ENCODE measurements at regions not wholly inside any gene's neighbourhood (a gene's known extent, or its start where the extent isn't known, plus 50 kb on each side); places are given as distances from the start of the nearest gene placed in this dataset.
A peak's percentile ranks its signal among the peaks of the same experiment; 100 is the strongest.

DNA sequence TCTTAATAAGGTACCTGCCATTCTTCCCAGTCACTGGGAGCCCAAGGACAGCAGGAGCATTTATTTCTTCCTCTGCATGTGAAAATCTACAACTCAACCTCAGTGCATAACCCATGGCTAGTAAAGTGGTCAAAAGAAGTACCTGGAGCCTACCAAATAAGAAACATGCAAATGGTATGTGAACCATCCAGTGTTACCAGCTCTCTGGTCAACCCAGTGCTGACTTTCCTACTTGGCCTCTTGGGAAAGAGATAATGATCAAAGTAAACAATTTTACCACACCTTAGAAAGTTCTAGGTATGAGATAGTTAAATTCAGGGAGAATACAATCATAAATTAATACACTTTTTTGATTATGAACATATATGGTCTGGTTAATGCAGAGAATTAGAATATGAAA, 325.6 kb downstream of the ENC1 start:
- DNase-seq (ENCODE audit: low spot score) = no peak

GRCh38 chr5:74313896-74314295, 326.6 kb downstream of the ENC1 start:
- no peak for DNase-seq (ENCODE audit: low spot score)

DNA sequence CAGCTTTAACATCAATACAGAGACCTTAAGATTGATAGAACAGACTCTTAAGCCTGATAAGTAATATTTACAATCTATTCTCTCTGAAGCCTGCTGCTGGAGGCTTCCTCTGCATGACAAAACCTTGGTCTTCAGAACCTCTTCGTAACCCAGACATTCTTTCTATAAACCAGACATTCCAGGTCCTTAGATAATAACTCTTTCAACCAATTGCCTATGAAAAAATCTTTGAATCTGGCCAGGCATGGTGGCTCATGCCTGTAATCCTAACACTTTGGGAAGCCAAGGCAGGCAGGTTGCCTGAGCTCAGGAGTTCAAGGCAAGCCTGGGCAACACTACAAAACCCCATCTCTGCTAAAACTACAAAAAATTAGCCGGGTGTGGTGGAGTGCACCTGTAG, 327.8 kb downstream of the ENC1 start:
- no peak for DNase-seq (ENCODE audit: low spot score)

DNA sequence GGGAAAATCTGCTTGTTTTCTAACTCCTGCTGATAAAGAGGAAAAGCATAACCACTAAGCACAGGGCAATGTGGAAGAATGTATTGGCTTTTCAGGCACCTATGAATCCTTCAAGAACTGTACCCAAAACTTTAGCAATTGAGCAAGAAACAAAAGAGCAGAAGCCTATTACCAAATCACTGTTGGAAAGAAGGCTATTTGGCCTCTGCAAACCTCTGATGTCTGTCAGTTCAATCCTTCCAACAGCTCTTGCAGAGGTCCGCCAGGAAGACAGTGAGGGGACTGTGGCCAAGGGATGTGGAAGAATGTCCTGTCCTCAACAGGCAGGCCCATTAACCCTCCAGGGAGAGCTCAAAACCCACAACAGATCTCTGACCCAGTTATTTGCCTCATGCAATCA, 328.6 kb downstream of the ENC1 start:
- DNase-seq (ENCODE audit: low spot score) = no peak

DNA sequence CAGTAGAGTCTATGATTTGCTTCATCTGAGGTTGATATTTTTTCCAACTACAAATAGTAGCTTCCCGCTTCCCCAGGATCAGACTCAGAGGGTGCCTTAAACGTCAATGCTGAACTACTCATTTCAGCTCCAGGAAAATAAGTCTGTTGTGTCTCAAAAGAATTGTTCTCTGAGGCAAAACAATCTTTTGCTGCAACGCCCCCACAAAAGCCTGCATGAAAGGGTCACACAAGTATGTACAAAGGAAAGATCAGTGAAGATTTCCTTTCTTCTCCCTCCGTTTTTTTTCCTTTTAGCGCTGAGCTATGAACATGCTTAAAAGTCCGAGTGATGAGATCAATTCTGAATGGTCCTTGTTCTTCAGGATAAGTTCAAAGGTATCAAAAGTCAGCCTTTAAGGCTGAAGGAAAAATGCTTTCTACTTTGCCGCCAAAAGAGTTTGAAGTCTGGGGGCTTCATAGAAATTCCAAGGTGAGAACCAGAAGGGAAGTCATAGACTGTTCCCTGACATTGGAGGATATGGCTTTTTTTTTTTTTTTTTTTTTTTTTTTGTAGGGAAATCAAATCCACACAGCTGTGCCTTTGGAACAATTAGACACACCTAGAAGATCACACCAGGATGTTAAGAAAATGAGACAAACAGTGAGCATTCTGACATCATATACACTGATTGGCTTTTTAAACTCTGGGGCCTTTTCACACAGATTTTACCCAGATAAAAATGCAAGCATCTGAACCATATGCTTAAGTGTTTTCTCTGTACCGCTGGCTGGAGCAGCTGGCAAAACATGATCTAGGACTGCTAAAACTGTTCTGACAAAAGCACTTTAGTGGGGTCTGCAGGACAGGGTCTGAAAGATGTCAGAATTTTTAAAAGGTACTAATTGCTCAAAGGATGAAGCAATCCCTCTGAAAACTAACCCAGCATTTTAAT, 329.3 kb downstream of the ENC1 start:
- DNase-seq (ENCODE audit: low spot score) = no peak

DNA sequence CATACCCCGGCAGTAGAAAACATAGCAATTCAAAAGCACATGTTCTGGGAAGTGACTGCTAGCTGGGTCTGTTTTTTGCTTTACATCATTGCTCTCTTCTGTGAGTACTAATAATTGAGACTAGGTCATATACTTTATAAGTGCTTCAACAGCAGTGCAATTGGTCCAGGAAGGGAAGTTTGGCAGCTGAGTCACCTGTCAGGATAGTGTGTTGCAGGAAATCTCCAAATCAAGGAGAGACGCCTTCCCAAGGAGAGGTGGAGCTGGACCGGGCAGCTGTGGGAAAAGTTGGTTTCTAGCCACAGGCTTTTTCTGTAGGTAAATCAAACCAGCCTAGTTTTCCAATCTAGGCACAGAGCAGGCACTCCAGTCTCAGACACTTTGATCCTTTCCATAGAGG, 330.1 kb downstream of the ENC1 start:
- no peak for DNase-seq (ENCODE audit: low spot score)

DNA sequence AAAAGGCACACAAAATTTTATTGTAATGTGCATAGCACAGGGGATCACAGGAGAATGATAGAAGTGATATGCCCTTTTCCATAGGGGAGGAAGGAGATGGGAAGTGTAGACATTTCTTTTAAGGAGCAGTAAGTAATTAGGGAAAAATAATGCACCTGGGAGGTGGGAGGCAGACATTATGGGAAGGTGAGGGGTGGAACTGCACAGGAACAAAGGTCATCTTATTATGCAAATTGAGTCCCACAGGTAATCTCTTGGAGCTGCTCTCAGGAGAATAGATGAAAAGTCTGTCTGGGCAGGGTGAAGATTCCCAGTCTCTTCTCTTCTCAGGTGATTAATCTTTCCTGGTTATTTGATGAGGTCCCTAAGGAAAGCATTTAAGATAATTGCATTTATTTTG, 331.5 kb downstream of the ENC1 start:
- DNase-seq (ENCODE audit: low spot score) = no peak

- DNase-seq (ENCODE audit: low spot score) = no peak
These were observed 333.7 kb downstream of the ENC1 start for GRCh38 chr5:74306845-74307244.

- DNase-seq (ENCODE audit: low spot score) = no peak
These were observed 336.0 kb downstream of the ENC1 start for GRCh38 chr5:74304536-74304935.

DNA sequence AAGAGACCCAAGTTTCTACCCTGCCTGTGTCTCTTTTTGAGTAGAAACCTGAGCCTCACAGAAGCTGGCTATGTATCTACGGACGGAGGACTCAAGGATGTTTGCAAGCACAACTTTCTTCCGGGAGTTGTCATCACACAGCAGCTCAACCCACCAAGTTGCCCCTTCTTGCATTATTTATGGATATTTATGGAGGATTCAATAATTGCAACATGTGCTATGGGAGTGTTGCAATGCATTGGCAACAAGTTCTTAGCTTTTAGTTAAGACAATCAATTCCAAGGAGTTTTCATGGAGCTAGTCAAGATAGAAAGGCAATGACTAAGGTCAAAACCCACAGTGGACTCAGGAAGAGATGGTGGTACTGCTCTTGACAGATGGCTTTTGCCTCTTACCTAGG, 336.9 kb downstream of the ENC1 start:
- no peak for DNase-seq (ENCODE audit: low spot score)

GRCh38 chr5:74301576-74301975, 339.0 kb downstream of the ENC1 start:
- no peak for DNase-seq (ENCODE audit: low spot score)

GRCh38 chr5:74300808-74301389, 339.6 kb downstream of the ENC1 start:
- DNase-seq (ENCODE audit: low spot score) = no peak

DNA sequence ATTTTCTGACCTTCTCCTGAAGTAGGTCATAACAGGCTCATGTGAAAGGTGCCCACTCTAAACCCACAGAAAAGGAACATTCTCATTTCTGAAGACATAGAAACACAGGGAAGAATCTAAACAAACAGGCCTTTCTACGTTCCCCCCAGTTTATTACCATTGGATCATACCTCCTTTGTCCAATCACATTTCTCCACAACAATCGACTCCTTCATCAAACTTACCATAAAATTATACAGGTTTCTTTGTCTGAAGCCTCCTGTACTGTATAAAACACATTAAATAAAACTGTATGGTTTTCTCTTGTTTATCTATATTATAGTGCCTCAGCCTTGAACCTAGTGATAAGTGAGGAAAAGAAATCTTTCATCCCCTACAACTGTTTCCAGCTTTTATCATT, 340.7 kb downstream of the ENC1 start:
- no peak for DNase-seq (ENCODE audit: low spot score)

- DNase-seq (ENCODE audit: low spot score) = no peak
These were observed 343.7 kb downstream of the ENC1 start for GRCh38 chr5:74296685-74297408.

- no peak for DNase-seq (ENCODE audit: low spot score)
These were observed 344.9 kb downstream of the ENC1 start for GRCh38 chr5:74295676-74296075.

- DNase-seq (ENCODE audit: low spot score) = no peak
These were observed 345.4 kb downstream of the ENC1 start for GRCh38 chr5:74295141-74295540.

- no peak for DNase-seq (ENCODE audit: low spot score)
These were observed 346.3 kb downstream of the ENC1 start for GRCh38 chr5:74294231-74294705.

DNA sequence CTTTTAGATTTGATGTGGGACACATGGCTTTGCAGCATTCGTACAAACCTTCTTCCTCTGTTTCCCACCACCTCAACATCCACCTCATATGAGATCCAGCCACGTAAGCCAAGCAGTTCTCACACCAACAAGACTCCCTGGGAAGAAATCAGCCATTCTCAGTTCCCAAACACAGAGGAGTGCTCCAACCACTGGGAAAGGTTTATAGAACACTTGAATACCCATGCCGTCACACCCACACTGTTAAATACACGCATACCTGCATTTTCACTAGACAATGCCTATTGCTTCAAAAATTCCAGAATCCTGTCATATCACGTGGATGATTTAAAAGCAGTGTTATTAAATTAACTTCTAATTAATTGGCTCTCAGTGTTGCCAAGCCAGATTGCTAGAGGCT, 347.3 kb downstream of the ENC1 start:
- no peak for DNase-seq (ENCODE audit: low spot score)

DNA sequence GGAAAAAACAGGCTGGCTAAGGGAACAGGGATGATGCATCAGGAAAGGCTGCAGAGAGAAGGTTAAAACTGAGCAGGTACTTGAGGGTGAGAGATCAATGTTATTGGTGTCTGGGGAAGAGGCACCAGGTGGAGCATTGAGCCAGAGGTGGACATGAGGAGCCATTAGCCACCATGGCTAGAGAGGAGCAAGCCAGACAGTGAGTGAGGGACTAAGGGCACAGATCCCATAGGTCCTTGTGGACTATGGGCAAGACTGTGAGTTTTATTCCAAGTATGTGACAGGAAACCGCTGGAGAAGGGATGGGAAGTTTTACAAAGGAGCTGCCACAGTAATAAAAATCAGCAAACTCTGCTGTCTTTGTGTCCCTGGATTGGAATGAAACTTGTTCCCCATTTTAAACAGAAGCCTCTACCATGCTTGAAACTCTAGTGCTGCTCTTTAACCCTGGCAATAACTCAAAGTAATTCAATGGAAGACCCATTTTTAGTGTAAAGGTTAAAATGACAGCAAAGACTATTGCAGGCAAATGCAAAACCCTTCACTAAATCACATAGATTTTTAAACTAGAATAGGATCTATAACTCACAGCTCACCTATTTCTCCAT, 349.8 kb downstream of the ENC1 start:
- peak; percentile 2 for DNase-seq (ENCODE audit: low spot score)

- no peak for DNase-seq (ENCODE audit: low spot score)
These were observed 350.8 kb downstream of the ENC1 start for GRCh38 chr5:74289691-74290090.

GRCh38 chr5:74289238-74289637, 351.3 kb downstream of the ENC1 start:
- no peak for DNase-seq (ENCODE audit: low spot score)

DNA sequence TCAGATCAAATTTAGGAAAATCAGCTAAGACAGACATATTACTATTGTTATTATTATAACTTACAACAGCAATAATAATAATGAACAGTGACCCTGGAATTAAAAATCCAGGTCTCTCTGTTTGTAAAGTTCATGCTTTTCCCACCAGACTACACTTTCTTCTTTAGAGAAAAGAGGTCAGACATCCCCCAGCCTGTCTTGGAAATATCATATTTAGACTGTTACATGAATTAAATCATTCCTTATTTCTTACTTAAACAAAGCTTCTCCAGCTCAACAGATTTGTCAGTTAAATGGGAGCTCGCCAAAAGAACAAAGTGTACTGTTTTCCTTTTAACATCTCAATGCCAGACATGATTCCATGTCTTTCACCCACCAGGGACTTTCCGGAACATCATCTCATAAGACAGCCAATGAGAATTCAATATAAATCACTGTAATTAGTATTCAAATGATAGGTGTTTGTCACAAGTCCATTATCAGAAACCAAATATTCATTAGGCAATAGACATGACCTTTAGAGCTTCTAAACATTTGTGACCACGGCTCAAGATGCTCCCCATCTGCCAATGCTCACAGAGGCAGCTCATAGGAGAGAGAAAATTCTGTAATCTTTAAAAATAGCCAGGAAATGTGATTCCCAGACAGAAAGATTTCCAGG, 351.9 kb downstream of the ENC1 start:
- DNase-seq (ENCODE audit: low spot score) = no peak

All from SW480 (cell line).